GM23338 (cell line): ENCODE measurements at regions not wholly inside any gene's neighbourhood (a gene's known extent, or its start where the extent isn't known, plus 50 kb on each side); places are given as distances from the start of the nearest gene placed in this dataset.

Source experiments
- ATAC-seq: fragments of 200-7000 bp; cut with Tn5 transposase; 3 replicates; pipeline ENCODE4 v1.9.1; 2020
- DNase-seq: peaks from one replicate; pipeline ENCODE4 v3.0.0-alpha.2; 2015; ENCODE audit warnings: low spot score
- H2AFZ ChIP-seq: fragments of 200-600 bp; sonication (generic); 2 replicates; pipeline ENCODE4 v1.8.0; 2016; ENCODE audit warnings: antibody characterized with exemption, mild to moderate bottlenecking, moderate library complexity
- H3F3A ChIP-seq: fragments of 200-600 bp; sonication (generic); replicated peaks from 2 replicates; pipeline ENCODE4 v1.8.0; 2017; ENCODE audit warnings: antibody characterized with exemption, mixed run types, low read depth
- H3K27ac ChIP-seq: fragments of 200-600 bp; sonication (generic); 2 replicates; pipeline ENCODE4 v1.6.1; 2016; ENCODE audit warnings: low read depth
- H3K27me3 ChIP-seq: fragments of 200-600 bp; sonication (generic); 2 replicates; pipeline ENCODE4 v1.8.0; 2016; ENCODE audit warnings: mild to moderate bottlenecking, mixed run types, moderate library complexity; ENCODE audit not compliant: insufficient read depth
- H3K36me3 ChIP-seq: fragments of 200-600 bp; sonication (generic); 2 replicates; pipeline ENCODE4 v1.8.0; 2016; ENCODE audit warnings: mild to moderate bottlenecking; ENCODE audit not compliant: insufficient read depth
- H3K4me1 ChIP-seq: fragments of 200-600 bp; sonication (generic); 2 replicates; pipeline ENCODE4 v1.8.0; 2016; ENCODE audit warnings: mild to moderate bottlenecking, moderate library complexity; ENCODE audit not compliant: insufficient read depth
- H3K4me2 ChIP-seq: fragments of 200-600 bp; sonication (generic); 2 replicates; pipeline ENCODE4 v1.7.1; 2017; ENCODE audit warnings: mixed run types
- H3K4me3 ChIP-seq: fragments of 200-600 bp; sonication (generic); 2 replicates; pipeline ENCODE4 v1.6.1; 2016; ENCODE audit warnings: mixed run types
- H3K79me2 ChIP-seq: fragments of 200-600 bp; sonication (generic); replicated peaks from 2 replicates; pipeline ENCODE4 v1.8.0; 2017; ENCODE audit warnings: mild to moderate bottlenecking; ENCODE audit not compliant: insufficient read depth
- H3K9me2 ChIP-seq: fragments of 200-600 bp; sonication (generic); 2 replicates; pipeline ENCODE4 v1.8.0; 2017; ENCODE audit not compliant: insufficient read depth
- H4K20me1 ChIP-seq: fragments of 200-600 bp; sonication (generic); replicated peaks from 2 replicates; pipeline ENCODE4 v1.8.0; 2017; ENCODE audit warnings: mild to moderate bottlenecking; ENCODE audit not compliant: insufficient read depth
- H3K27ac Mint-ChIP-seq: 2 replicates; pipeline ENCODE4 v1.8.0; 2020; ENCODE audit warnings: inconsistent platforms, mild to moderate bottlenecking, moderate library complexity, mixed read lengths
- H3K27me3 Mint-ChIP-seq: 3 replicates; pipeline ENCODE4 v1.8.0; 2022; ENCODE audit warnings: low read depth, mild to moderate bottlenecking, moderate library complexity, mixed read lengths, inconsistent platforms; ENCODE audit not compliant: insufficient read depth, poor library complexity
- H3K36me3 Mint-ChIP-seq: 3 replicates; pipeline ENCODE4 v1.8.0; 2021; ENCODE audit warnings: low read depth, mild to moderate bottlenecking, inconsistent platforms, moderate library complexity, mixed read lengths
- H3K4me1 Mint-ChIP-seq: 3 replicates; pipeline ENCODE4 v1.8.0; 2020; ENCODE audit warnings: mild to moderate bottlenecking, inconsistent platforms, mixed read lengths
- H3K4me3 Mint-ChIP-seq: 3 replicates; pipeline ENCODE4 v1.8.0; 2021; ENCODE audit warnings: moderate library complexity, mild to moderate bottlenecking, inconsistent platforms, mixed read lengths
- H3K9me3 Mint-ChIP-seq: 3 replicates; pipeline ENCODE4 v1.8.0; 2020; ENCODE audit warnings: moderate library complexity, mild to moderate bottlenecking, inconsistent platforms, mixed read lengths
- CREB1 ChIP-seq: fragments of 250-450 bp; sonication (Bioruptor Pico); IDR thresholded peaks from 2 replicates; pipeline ENCODE4 v1.5.0; 2020; ENCODE audit warnings: low read depth, mild to moderate bottlenecking, moderate library complexity
- ETS1 ChIP-seq: IDR thresholded peaks from 2 replicates; pipeline ENCODE4 v1.6.1; 2016; ENCODE audit warnings: antibody characterized with exemption
- EZH2phosphoT487 ChIP-seq: fragments of 200-600 bp; sonication (generic); IDR thresholded peaks from one replicate; pipeline ENCODE4 v1.8.1; 2018; ENCODE audit warnings: antibody characterized with exemption; ENCODE audit not compliant: unreplicated experiment
- JUNB ChIP-seq: IDR thresholded peaks from one replicate; pipeline ENCODE4 v1.6.1; 2016; ENCODE audit warnings: antibody characterized with exemption; ENCODE audit not compliant: unreplicated experiment
- NANOG ChIP-seq: IDR thresholded peaks from 2 replicates; pipeline ENCODE4 v1.6.1; 2016; ENCODE audit warnings: antibody characterized with exemption, borderline replicate concordance
- POLR2AphosphoS5 ChIP-seq: IDR thresholded peaks from 2 replicates; pipeline ENCODE4 v1.6.1; 2016; ENCODE audit warnings: antibody characterized with exemption, low read depth
- STAT1 ChIP-seq: IDR thresholded peaks from one replicate; pipeline ENCODE4 v1.6.1; 2016; ENCODE audit warnings: antibody characterized with exemption; ENCODE audit not compliant: unreplicated experiment
- ZNF114 ChIP-seq: fragments of 250-450 bp; sonication (Bioruptor Pico); IDR thresholded peaks from 2 replicates; pipeline ENCODE4 v1.5.0; 2020; ENCODE audit warnings: mild to moderate bottlenecking, moderate library complexity
- ZNF462 ChIP-seq: fragments of 250-450 bp; sonication (Bioruptor Pico); IDR thresholded peaks from 2 replicates; pipeline ENCODE4 v1.5.0; 2020; ENCODE audit warnings: mild to moderate bottlenecking, moderate library complexity
- TF ChIP-seq, protein P1 (sequence below): IDR thresholded peaks from one replicate; pipeline ENCODE4 v1.6.1; 2018; ENCODE audit warnings: antibody characterized with exemption; ENCODE audit not compliant: unreplicated experiment
- TF ChIP-seq, protein P2 (sequence below), 2 experiments: fragments of 200-600 bp in 1 of 2; sonication (generic) in 1 of 2; conservative IDR thresholded peaks; 2 replicates each; pipeline versions ENCODE4 v1.5.1 to v1.6.1; 2016 to 2017; ENCODE audit warnings: antibody characterized with exemption in 2 of 2, low read depth in 2 of 2, mild to moderate bottlenecking in 2 of 2, moderate library complexity in 1 of 2

- Histone ChIP-seq H4K20me1 (no peaks in the 10 kb centered on the region), H3K27ac (no peak overlapping the region), H3F3A (no peaks in the 10 kb centered on the region), H3K79me2 (no peaks in the 10 kb centered on the region), H3K4me3 (no peak overlapping the region), H2AFZ (no peak overlapping the region), H3K36me3 (no peaks in the 10 kb centered on the region), H3K9me2 (no peaks in the 10 kb centered on the region), H3K4me2 (no peak overlapping the region), H3K4me1 (no peaks in the 10 kb centered on the region), H3K27me3 (no peaks in the 10 kb centered on the region)
- Mint-ChIP-seq H3K27ac (no peak overlapping the region), H3K9me3 (no peaks in the 10 kb centered on the region), H3K36me3 (no peaks in the 10 kb centered on the region), H3K27me3 (no peaks in the 10 kb centered on the region), H3K4me3 (no peak overlapping the region), H3K4me1 (no peaks in the 10 kb centered on the region)
- no peak for DNase-seq
- no peak for TF ChIP-seq STAT1
- no peak for TF ChIP-seq EZH2phosphoT487
- TF ChIP-seq POLR2AphosphoS5, result no peak
- no peak for TF ChIP-seq JUNB
- TF ChIP-seq, protein P1, sequence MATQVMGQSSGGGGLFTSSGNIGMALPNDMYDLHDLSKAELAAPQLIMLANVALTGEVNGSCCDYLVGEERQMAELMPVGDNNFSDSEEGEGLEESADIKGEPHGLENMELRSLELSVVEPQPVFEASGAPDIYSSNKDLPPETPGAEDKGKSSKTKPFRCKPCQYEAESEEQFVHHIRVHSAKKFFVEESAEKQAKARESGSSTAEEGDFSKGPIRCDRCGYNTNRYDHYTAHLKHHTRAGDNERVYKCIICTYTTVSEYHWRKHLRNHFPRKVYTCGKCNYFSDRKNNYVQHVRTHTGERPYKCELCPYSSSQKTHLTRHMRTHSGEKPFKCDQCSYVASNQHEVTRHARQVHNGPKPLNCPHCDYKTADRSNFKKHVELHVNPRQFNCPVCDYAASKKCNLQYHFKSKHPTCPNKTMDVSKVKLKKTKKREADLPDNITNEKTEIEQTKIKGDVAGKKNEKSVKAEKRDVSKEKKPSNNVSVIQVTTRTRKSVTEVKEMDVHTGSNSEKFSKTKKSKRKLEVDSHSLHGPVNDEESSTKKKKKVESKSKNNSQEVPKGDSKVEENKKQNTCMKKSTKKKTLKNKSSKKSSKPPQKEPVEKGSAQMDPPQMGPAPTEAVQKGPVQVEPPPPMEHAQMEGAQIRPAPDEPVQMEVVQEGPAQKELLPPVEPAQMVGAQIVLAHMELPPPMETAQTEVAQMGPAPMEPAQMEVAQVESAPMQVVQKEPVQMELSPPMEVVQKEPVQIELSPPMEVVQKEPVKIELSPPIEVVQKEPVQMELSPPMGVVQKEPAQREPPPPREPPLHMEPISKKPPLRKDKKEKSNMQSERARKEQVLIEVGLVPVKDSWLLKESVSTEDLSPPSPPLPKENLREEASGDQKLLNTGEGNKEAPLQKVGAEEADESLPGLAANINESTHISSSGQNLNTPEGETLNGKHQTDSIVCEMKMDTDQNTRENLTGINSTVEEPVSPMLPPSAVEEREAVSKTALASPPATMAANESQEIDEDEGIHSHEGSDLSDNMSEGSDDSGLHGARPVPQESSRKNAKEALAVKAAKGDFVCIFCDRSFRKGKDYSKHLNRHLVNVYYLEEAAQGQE, result no peak
- TF ChIP-seq ETS1, result no peak
- no peak for TF ChIP-seq CREB1
- TF ChIP-seq ZNF462 (CRISPR knock-in tag), result no peak
- TF ChIP-seq, protein P2, sequence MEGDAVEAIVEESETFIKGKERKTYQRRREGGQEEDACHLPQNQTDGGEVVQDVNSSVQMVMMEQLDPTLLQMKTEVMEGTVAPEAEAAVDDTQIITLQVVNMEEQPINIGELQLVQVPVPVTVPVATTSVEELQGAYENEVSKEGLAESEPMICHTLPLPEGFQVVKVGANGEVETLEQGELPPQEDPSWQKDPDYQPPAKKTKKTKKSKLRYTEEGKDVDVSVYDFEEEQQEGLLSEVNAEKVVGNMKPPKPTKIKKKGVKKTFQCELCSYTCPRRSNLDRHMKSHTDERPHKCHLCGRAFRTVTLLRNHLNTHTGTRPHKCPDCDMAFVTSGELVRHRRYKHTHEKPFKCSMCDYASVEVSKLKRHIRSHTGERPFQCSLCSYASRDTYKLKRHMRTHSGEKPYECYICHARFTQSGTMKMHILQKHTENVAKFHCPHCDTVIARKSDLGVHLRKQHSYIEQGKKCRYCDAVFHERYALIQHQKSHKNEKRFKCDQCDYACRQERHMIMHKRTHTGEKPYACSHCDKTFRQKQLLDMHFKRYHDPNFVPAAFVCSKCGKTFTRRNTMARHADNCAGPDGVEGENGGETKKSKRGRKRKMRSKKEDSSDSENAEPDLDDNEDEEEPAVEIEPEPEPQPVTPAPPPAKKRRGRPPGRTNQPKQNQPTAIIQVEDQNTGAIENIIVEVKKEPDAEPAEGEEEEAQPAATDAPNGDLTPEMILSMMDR (conservative IDR thresholded peaks at IDR 0.05; ENCODE audit: low read depth in 2 of 2), result no peak
- TF ChIP-seq ZNF114 (CRISPR knock-in tag), result no peak
- no peak for TF ChIP-seq NANOG
- no peak for ATAC-seq
Measured at GRCh38 chr5:106401561-106401960, 1269.2 kb downstream of the EFNA5 start.
